ENCODE measurements at regions not wholly inside any gene's neighbourhood (a gene's known extent, or its start where the extent isn't known, plus 50 kb on each side); places are given as distances from the start of the nearest gene placed in this dataset.

DNA sequence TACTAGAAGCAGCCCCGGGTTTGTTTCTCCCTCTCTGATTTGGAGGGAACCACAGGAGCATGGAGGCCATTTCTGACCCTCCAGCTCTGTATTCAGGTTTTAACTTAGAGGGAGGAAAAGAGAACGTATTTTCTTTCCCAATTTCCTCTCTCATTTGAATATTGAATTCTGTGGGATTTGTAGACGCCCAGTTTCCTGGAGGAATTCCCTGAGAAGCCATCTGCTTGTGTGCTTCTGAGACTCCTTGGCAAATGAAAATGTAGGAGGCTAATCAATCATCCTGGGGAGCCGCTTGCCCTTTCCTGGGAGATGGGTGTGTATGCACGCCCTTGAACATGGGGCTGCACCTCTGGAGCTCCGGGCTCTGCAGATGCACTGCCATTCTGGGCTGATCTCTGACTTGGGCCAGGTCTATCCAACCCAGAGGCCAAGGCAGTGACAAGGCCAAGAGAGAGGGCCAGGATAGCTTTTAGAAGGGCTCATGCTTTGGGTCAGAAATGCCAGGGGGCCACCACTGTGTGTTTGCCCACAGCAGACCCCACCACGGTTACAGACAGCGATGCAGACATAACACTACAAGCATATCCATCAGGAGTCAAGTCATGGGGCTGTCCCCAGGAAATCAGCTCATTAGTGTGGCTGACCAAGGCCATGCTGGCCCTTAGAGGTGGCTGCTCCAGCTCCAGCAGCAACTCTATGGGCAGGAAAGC lies 174.5 kb downstream of the C5orf15 start:
- TF ChIP-seq, protein P1, sequence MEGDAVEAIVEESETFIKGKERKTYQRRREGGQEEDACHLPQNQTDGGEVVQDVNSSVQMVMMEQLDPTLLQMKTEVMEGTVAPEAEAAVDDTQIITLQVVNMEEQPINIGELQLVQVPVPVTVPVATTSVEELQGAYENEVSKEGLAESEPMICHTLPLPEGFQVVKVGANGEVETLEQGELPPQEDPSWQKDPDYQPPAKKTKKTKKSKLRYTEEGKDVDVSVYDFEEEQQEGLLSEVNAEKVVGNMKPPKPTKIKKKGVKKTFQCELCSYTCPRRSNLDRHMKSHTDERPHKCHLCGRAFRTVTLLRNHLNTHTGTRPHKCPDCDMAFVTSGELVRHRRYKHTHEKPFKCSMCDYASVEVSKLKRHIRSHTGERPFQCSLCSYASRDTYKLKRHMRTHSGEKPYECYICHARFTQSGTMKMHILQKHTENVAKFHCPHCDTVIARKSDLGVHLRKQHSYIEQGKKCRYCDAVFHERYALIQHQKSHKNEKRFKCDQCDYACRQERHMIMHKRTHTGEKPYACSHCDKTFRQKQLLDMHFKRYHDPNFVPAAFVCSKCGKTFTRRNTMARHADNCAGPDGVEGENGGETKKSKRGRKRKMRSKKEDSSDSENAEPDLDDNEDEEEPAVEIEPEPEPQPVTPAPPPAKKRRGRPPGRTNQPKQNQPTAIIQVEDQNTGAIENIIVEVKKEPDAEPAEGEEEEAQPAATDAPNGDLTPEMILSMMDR (IDR thresholded peaks at IDR 0.05; ENCODE audit: insufficient read depth, low read length) = no peak
- TF ChIP-seq POLR2AphosphoS5 (IDR thresholded peaks at IDR 0.05; ENCODE audit: low read depth) (no peak), GABPA (IDR thresholded peaks at IDR 0.05; ENCODE audit: low read depth) (no peak), SPI1 (IDR thresholded peaks at IDR 0.05; ENCODE audit: borderline replicate concordance, low read depth) (no peak)
- TF ChIP-seq, protein P2, sequence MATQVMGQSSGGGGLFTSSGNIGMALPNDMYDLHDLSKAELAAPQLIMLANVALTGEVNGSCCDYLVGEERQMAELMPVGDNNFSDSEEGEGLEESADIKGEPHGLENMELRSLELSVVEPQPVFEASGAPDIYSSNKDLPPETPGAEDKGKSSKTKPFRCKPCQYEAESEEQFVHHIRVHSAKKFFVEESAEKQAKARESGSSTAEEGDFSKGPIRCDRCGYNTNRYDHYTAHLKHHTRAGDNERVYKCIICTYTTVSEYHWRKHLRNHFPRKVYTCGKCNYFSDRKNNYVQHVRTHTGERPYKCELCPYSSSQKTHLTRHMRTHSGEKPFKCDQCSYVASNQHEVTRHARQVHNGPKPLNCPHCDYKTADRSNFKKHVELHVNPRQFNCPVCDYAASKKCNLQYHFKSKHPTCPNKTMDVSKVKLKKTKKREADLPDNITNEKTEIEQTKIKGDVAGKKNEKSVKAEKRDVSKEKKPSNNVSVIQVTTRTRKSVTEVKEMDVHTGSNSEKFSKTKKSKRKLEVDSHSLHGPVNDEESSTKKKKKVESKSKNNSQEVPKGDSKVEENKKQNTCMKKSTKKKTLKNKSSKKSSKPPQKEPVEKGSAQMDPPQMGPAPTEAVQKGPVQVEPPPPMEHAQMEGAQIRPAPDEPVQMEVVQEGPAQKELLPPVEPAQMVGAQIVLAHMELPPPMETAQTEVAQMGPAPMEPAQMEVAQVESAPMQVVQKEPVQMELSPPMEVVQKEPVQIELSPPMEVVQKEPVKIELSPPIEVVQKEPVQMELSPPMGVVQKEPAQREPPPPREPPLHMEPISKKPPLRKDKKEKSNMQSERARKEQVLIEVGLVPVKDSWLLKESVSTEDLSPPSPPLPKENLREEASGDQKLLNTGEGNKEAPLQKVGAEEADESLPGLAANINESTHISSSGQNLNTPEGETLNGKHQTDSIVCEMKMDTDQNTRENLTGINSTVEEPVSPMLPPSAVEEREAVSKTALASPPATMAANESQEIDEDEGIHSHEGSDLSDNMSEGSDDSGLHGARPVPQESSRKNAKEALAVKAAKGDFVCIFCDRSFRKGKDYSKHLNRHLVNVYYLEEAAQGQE (IDR thresholded peaks at IDR 0.05; ENCODE audit: insufficient replicate concordance, low read depth) = no peak

All from HL-60 (cell line).